HK-2 (cell line): ENCODE measurements at regions not wholly inside any gene's neighbourhood (a gene's known extent, or its start where the extent isn't known, plus 50 kb on each side); places are given as distances from the start of the nearest gene placed in this dataset.

Experiments used
- DNase-seq: peaks from one replicate; pipeline ENCODE4 v3.0.0-alpha.2; 2018; ENCODE audit not compliant: unreplicated experiment

GRCh38 chr11:112751329-112751728, 209.9 kb upstream of the NCAM1 start:
- DNase-seq: no peak

GRCh38 chr11:112751772-112752171, 209.4 kb upstream of the NCAM1 start:
- DNase-seq: no peak

- DNase-seq: no peak
Measured at GRCh38 chr11:112752563-112752962, 208.7 kb upstream of the NCAM1 start.

- DNase-seq: no peak
Measured at GRCh38 chr11:112753706-112754105, 207.5 kb upstream of the NCAM1 start.

- DNase-seq: no peak
Measured at GRCh38 chr11:112759418-112759817, 201.8 kb upstream of the NCAM1 start.

- no peak for DNase-seq
Measured at GRCh38 chr11:112760396-112761059, 200.7 kb upstream of the NCAM1 start.

GRCh38 chr11:112761911-112762706, 199.1 kb upstream of the NCAM1 start:
- no peak for DNase-seq

GRCh38 chr11:112762707-112763090, 198.5 kb upstream of the NCAM1 start:
- no peak for DNase-seq

GRCh38 chr11:112765337-112765736, 195.9 kb upstream of the NCAM1 start:
- no peak for DNase-seq

GRCh38 chr11:112769170-112769569, 192.1 kb upstream of the NCAM1 start:
- DNase-seq: no peak

GRCh38 chr11:112769584-112769983, 191.6 kb upstream of the NCAM1 start:
- no peak for DNase-seq

GRCh38 chr11:112770033-112770432, 191.2 kb upstream of the NCAM1 start:
- no peak for DNase-seq

GRCh38 chr11:112770487-112770886, 190.7 kb upstream of the NCAM1 start:
- no peak for DNase-seq

GRCh38 chr11:112771851-112772250, 189.4 kb upstream of the NCAM1 start:
- no peak for DNase-seq

- DNase-seq: no peak
Measured at GRCh38 chr11:112773264-112773663, 188.0 kb upstream of the NCAM1 start.

- no peak for DNase-seq
Measured at GRCh38 chr11:112776834-112777233, 184.4 kb upstream of the NCAM1 start.

GRCh38 chr11:112777283-112777751, 183.9 kb upstream of the NCAM1 start:
- DNase-seq: no peak

GRCh38 chr11:112778091-112778876, 182.9 kb upstream of the NCAM1 start:
- no peak for DNase-seq

- DNase-seq: no peak
Measured at GRCh38 chr11:112778877-112779266, 182.3 kb upstream of the NCAM1 start.

GRCh38 chr11:112780351-112781087, 180.7 kb upstream of the NCAM1 start:
- DNase-seq: no peak

- DNase-seq: no peak
Measured at GRCh38 chr11:112783945-112784322, 177.3 kb upstream of the NCAM1 start.
